SK-N-DZ (cell line): ENCODE measurements at regions not wholly inside any gene's neighbourhood (a gene's known extent, or its start where the extent isn't known, plus 50 kb on each side); places are given as distances from the start of the nearest gene placed in this dataset.

Experiments used
- DNase-seq: peaks from one replicate; pipeline ENCODE4 v3.0.0-alpha.2; 2015; ENCODE audit warnings: low spot score

DNA sequence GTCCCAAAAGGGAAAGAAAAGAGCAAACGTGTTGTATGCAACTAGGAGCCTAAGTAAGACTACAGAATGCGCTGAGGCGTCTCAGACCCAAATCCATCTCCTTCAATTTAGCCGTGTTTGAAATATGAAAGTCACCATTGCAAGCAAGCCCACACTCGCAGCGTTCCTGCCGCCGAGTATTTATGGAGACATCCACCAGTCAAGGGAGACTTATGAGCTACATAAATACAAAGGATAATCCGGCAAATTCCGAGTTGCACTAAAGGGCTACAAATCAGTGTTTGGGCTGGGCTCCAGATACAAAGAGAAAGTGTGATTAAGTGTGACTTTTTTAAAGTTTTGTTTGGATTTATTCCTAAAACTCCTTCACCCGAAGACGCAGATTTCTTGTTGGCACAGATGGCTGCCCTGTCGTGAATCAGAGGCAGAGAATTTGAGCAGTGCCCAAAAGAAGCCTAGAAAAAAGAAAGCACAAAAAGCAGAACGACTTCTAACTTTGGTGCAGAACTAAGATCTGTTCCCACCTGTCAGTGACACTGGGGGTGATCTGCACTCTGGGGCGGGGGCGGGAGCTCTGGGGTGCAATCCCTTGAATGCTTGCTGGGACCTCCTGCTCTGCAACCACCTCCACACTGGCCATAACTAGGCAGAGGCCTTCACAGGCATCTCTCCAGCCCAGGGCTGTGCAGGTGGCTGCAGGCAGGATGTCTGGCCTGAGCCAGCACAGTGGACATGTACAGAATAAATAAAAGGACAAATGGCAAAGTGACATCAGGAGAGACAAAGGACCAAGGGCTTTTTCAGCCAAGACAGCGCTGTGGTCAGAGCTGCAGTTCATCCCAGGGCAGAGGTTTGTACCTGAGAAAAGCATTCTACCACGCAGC, 489.7 kb downstream of the NPHP4 start:
- no peak for DNase-seq

DNA sequence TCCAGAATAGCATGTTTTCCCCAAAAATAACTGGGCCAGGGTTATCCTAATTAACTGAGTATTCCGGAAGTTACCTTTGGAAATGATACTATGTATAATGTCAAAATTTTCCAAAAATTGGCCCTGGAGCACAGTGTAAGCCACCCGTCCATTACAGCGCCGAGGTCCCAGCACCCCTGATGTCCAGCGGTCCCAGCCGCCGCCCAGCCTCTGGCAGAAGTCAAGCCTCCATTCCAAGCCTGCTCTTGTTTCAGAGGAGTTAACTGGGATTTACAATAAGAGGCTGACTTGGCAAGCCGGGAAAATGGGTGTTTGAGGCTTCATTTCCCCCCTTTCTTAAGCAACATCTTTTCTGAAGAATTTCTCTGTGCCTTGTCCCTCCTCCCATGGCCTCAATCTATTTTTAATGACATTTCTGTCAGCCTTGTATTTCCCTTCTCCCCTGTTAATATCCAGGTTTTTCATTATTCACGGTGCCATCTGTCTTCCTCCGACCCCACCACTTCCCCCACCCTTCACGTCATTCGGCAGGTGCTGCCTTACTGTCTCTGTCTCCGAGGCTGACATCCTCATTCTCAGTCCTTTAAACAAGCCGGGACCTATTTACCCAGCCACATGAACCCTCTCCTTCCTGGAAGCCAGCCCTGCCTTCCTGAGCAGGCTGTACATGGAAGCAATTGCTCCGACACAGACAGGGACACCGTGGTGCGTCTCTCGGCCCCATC, 490.9 kb downstream of the NPHP4 start:
- DNase-seq = no peak

DNA sequence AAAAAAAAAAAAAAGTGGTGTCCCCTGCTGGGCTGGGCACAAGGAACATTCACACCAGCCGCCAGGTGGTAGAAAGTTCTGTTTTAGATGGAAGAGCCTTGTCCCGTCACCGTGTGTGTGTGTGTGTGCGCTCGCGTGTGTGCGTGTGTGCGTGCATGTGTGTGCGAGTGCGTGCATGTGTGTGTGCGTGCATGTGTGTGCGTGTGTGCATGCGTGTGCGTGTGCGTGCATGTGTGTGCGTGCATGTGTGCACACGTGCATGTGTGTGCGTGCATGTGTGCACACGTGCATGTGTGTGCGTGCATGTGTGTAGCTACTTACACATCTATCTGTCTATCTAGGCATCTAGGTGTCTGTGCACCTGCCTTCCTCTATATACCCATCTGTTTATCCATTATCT, 491.7 kb downstream of the NPHP4 start:
- no peak for DNase-seq

DNA sequence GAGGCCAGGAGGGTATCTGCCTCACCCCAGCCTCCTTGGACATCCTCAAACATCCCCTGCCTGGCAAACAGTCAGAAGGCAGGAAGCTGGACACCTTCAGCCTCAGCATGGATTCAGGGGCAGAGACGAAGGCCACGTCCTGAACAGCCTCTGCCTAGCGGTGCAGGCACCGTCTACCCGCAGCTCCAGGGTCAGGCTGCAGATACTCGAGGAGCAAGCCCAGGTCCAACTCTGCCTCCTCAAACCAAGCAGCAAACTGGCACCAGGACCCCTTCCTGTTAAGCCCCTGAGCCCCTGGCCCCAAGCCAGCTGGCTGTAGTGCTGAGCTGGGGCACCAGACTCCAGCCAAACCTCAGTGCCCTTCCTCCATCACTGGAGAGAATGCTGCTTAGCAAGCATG, 494.7 kb downstream of the NPHP4 start:
- DNase-seq = no peak

DNA sequence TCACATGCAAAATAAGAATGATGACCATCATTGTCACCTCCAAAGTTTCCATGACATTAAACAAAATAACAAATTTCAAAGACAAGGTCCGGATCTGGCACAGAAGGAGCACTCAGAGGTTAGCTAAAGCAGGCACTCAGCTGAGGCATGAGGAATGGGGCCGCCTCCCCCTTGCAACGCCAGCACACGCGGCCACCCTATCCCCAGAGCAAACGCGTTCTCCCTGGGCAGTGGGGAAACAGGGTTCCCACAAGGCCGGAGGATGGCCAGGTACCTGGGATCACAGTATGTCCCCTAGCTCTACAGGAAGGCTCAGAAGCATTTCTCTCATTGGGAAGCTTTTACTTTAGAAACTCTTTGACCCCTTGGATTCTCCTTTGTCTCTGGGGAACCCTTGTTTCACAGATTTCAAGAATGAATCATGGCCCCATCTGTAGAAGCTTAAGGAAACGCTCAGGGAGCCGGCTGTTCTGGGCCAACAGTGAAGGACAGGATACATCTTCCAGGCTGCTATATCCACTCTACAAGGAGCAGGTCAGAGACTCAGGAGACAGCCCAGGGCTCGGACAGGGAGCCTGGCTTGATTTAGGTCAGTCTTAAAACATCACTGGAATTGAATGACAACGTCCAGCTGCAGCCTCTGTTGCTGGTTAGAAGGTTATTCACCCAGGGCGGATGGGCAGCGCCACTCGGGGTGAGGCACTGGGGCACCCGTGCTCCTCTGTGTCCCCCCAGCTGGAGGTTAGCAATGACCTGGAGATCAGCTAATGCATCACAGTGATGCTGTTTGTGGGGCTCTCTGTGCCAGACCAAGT, 496.4 kb downstream of the NPHP4 start:
- no peak for DNase-seq

DNA sequence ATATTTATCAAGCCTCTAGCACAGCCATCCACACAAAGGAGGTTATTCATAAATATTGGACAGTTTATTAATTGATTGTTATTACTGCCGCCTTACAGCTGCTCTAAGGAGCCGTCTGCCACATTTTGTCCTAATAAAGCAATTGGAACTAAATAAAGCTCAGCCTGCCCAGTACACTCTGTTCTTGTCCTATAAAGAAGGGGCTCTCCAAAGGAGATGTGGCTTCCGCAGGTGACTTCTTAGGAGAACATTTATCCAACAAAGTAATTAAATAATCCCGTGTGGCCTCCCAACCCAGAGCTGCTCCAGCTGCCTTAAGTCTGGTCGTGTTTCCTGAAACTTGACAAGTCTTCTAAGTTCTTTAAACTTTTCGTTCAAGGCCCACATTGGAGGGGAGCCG, 497.7 kb downstream of the NPHP4 start:
- DNase-seq = no peak

DNA sequence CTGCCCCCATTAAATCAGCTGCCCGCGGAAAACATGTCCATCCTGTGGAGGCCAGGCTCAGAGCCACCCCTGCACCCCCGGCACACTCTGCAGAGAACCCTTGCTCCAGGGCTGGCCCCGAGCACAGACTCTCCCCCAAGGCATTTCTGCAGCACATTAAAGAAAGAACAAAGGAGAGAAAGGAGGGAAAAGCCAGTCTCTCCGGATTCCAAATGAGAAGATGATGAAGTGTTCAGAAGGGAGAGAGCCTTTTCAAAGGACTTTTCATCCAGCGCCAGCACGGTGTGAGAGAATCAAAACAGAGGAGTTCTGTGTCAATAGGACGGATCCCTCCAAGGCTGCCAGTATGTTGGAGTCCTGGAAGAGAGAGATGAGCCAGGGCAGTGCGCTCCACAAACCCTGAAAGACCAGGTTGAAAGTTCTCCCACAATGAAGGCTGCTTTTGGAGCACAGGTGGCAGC, 498.3 kb downstream of the NPHP4 start:
- no peak for DNase-seq

DNA sequence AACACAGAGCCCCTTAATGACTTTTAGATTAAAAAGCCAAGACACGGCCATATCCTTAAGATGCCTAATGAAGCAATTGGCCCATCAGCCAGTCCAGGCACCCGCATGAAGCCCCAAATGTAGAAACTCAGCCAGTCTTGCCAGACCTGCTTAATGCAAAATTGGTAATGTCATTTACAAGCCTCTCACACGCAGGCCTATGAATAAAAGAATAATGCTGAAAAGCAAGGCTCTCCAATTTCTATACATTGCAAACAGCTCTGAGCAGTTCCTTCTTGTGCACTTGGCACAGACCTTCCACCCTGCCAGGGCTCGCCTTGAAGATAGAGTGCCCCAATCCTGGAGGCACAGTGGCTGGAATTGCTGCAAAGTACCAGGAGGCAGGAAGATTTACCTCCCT, 498.9 kb downstream of the NPHP4 start:
- DNase-seq = no peak

DNA sequence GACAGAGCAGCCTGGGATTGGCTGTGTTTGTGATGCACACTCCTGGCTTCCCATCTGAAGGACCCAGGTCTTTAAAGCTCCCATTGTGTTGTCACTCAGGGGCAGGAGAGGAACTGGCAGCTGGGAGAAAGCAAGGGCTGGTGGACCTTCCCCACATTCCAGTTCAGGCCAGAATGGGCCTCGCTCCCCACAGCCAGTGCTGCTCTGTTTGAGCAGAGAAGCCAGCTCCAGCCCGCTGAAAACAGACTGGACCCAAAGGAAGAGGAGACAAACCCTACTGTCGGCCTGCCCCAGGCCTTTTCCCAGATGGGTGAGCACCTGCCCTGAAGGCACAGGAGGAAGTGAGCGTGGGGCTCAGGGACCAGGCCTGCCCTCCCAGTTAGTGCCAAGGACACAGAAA, 499.4 kb downstream of the NPHP4 start:
- DNase-seq = no peak

DNA sequence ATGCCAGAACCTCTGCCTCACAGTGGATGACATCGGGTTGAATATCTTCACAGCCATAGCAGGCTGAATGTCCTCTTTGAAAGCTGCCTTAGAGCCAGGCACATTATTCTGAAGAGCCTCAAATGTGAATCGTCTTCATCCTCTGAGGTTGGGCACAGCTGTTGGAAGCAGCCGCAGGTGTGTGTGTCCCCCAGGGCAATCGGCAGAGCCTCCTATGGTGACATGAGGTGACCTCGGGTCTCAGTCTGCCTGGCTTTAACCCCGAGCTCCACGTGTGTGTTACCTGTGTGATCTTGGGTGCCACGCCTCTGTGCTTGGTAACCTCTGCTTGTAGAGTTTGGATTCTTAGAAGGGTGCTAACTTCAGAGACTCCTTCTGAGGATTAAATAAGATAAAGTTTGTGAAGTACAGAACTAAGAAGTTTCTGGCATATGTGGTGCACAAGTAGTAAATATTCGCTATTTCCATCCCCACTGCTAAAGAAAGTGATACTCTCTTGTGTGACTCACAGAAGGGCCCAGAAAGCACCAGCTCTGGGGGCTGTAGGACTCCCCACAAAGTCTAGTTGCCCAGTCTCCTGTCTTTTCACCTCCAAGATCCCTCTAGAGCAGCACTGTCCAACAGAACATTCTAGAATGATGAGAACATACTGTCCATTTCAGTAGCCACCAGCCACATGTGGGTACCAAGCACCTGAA, 500.9 kb downstream of the NPHP4 start:
- DNase-seq = no peak

DNA sequence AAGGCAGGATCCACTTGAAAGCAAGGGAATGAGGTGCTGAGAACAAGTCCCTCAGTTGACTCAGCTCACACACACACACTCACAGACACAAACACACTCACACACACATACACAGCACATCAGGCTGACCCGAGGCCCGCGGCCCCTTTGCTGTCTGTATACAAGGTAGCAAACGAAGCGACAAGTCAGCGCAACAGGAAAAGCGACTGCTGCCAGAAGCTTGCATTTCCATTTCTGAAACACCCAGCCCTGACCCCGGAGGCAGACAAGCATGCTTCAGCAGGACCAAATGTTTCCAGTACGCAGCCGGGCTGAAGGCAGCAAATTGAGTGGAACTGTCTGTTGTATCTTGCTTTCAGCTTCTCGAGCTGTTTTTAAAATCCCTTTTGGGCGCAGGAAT, 501.6 kb downstream of the NPHP4 start:
- DNase-seq = no peak

DNA sequence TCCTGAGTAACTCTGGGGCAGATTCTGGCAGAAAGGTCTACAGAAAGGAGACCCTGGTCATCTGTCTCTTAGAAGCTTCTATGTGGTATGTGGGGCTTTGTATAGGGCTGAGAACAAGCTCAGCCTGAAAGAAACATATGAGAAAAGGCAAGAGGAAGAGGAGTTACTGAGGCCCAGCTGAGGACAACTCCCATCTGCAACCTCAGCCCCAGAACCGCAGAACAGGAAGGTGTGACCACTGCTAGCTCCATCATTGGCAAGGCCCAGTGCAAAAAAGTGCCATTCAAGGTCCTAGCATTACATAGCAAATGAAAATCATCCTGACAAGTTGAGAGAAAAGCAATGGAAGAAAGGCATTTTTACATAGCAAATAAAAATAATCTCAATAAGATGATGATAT, 503.8 kb downstream of the NPHP4 start:
- no peak for DNase-seq

DNA sequence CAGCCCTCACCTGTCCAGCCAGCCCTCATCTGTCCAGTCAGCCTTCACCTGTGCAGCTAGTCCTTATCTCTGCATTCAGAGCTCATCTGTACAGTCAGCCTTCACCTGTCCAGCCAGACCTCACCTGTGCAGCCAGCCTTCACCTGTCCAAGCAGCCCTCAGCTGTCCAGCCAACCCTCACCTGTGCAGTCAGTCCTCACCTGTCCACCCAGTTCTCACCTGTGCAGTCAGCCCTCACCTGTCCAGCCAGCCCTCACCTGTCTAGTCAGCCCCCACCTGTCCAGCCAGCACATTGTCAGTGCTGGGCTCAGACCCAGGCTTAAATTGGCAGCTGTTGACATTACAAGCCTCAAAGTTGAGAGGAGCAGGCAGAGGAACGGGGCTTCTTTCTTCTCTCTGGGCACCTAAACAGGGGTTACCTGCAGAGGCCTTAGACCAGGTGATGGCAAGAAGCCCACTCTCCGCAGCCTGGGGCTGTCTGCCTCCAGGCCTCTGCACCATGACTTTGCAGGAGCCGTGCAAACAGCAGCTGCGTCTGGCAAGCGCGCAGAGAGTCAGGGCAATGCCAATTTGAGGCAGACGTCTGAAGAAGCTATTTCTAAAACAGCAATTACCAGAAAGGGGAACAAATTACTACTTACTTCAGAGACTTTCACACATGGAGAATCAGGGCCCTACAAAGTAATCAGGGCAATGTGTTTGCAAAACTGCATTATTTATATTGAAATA, 506.1 kb downstream of the NPHP4 start:
- DNase-seq = no peak

DNA sequence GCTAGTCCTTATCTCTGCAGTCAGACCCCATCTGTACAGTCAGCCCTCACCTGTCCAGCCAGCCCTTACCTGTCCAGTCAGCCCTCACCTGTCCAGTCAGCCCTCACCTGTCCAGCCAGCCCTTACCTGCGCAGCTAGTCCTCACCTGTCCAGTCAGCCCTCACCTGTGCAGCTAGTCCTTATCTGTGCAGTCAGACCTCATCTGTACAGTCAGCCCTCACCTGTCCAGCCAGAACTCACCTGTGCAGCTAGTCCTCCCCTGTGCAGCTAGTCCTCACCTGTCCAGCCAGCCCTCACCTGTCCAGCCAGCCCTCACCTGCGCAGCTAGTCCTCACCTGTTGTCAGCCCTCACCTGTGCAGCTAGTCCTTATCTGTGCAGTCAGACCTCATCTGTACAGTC, 506.8 kb downstream of the NPHP4 start:
- no peak for DNase-seq

DNA sequence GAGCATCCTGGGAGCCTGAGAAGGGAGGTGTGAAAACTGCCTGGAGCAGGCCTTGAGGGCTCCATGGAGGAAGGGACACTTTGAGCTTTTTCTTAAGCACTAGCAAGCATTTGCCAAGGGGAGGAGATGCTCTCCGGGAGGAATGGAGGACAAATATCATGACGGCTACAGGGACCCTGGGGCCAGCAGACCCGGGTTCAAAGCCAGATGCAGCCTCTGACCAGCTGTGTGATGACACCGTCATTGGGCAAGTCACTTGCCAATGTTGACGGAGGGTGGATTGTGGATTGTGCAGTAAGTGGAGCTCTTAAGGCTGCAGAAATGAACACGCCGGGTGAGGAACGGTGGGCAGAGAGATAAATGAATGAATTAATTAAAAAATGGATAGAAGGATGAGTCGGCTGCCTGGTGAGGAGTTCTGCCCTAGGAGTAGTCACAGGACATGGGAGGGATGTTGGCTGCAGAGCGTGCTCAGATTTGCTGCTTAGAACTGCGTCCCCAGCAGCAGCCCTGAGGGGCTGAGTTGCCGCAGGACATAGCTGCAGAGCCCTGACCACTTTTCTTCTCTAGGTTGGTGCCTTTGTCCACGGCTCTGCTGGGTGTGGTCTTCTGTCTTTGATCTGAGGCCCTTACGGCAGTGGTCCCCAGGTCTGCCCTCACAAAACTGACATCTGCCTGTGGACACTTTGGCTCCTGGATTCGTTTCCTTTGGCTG, 507.6 kb downstream of the NPHP4 start:
- no peak for DNase-seq

DNA sequence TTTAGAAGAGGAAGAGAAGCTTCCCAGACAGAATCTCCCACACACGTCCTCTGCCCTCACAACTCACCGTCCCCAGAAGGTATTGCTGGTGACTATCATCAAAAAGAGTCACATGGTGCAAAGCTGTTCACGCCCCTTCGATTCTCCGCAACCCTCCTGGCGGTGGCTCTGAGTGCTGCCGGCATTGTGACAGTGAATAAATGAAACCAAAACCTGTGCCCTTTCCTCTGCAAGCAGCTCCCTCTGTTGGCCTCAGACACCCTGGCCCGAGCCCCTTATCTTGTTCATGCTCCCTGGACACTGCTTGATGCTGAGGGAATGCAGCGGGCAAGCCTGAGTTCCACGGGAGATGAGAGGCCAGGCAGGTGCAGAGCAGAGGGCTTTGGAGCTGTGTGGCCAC, 510.3 kb downstream of the NPHP4 start:
- peak; percentile 68 for DNase-seq

DNA sequence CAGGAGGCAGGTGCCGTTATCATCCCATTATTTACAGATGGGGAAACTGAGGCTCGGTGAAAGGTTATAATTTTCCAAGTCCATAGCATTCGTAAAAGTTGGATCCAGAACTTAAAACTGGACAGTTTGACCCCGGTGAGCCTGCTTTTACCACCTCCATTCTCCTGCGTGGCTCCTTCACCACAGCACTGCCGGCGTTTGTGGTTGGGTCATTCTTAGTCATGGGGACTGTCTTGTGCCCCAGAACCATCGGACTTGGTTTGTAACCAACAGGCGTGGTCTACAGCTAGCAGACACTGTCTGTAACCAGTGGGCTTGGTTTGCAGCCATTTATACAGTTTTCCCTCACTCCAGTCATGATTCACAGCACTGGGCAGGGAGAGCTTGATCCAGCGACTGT, 511.3 kb downstream of the NPHP4 start:
- DNase-seq = no peak

DNA sequence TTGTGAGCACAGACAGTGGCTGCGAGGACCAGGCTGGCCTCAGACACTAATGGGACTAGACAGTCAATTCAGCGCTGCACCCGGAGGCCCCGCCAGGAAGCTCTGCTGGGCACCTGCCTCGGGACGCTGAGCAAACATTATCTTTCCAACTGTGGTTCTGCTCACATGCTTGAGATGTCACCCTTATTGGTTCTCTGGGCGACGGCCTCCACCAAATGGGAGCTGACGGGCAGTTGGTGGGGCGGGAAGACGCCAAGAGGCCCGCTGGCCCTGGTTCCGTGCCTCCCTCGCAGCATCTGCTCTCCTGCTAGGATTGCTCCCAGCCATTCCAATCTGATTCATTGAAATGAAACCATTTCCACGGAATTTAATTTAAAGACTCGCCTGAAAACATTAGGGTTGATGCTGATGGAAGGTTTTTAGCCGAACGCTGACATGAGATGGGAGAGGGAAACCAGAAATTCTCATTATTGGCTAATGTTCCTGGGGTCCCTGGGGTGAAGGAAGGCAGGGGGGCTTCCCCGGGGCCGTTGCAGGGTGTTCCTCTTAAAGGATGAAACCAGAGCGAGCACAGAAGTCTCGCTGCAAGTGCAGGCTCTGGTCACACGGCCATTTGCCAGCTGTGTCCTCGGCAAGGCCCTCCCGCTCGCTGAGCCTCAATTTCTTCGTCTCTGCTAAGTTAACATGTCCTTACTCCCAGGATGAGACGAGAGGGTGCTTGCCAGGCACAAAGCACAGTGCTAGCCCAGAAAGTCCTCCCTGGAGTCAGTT, 512.2 kb downstream of the NPHP4 start:
- DNase-seq = peak; percentile 84

DNA sequence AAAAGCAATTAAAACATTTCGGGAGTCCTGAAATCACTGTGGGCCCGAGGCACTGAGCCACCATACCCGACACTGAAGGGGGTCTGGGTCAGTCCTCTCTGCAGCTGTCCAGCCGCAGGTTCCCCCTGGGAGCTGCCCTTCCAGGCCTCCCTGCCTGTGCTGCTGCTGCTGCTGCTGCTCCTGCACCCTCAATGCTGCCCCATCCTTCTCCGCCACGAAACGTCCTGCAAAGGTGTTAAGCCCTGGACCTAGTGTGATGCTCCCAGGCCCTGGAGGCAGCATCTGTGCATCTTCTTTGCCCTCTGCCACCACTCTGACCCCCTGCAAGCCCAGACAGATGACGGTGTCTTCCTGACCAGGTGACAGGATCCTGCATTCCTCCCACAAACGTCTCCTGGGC, 513.3 kb downstream of the NPHP4 start:
- DNase-seq = no peak
